Caco-2 (cell line): ENCODE measurements at regions not wholly inside any gene's neighbourhood (a gene's known extent, or its start where the extent isn't known, plus 50 kb on each side); places are given as distances from the start of the nearest gene placed in this dataset.

Source experiments
- BruUV-seq: library from RNA; stranded (reverse); fragments of 400-500 nt; replicated peaks from 2 replicates; lab custom pipeline; 2021; lab: Mats Ljungman, UMichigan
- CTCF ChIA-PET: fragments of 300-600 bp; sonication (Branson Sonifier 250); formaldehyde crosslinking; loops from one replicate; lab custom pipeline; 2022; ENCODE audit warnings: antibody characterized with exemption; lab: Charles Lee
- POLR2A ChIA-PET: fragments of 300-600 bp; sonication (Branson Sonifier 250); formaldehyde crosslinking; loops from one replicate; lab custom pipeline; 2022; ENCODE audit warnings: antibody characterized with exemption; lab: Charles Lee
- DNase-seq, 2 experiments: peaks; one replicate each; pipeline versions ENCODE4 v3.0.0 to v3.0.0-alpha.2; 2020 to 2022
- H3K27me3 ChIP-seq: replicated peaks from 2 replicates; pipeline ENCODE4 v1.6.0; 2011; ENCODE audit warnings: low read length; ENCODE audit not compliant: control insufficient read depth, insufficient read depth
- H3K36me3 ChIP-seq: 2 replicates; pipeline ENCODE4 v1.5.1; 2011; ENCODE audit warnings: low read length; ENCODE audit not compliant: control insufficient read depth, insufficient read depth
- H3K4me1 ChIP-seq: fragments of 250-450 bp; sonication (Bioruptor Pico); 2 replicates; pipeline ENCODE4 v1.5.1; 2020; ENCODE audit warnings: mild to moderate bottlenecking
- H3K4me3 ChIP-seq: 2 replicates; pipeline ENCODE4 v1.5.1; 2011; ENCODE audit warnings: low read depth, mild to moderate bottlenecking, control low read depth, low read length
- H3K9me3 ChIP-seq: fragments of 250-450 bp; sonication (Bioruptor Pico); 2 replicates; pipeline ENCODE4 v1.5.1; 2020; ENCODE audit warnings: mild to moderate bottlenecking, moderate library complexity
- H3K27ac Mint-ChIP-seq: one replicate; pipeline ENCODE4 v1.8.0; 2022; ENCODE audit warnings: mixed read lengths; ENCODE audit not compliant: unreplicated experiment
- H3K27me3 Mint-ChIP-seq: one replicate; pipeline ENCODE4 v1.8.0; 2022; ENCODE audit warnings: mixed read lengths; ENCODE audit not compliant: insufficient read depth, unreplicated experiment
- H3K36me3 Mint-ChIP-seq: one replicate; pipeline ENCODE4 v1.8.0; 2022; ENCODE audit warnings: mild to moderate bottlenecking, mixed read lengths; ENCODE audit not compliant: insufficient read depth, unreplicated experiment
- H3K4me1 Mint-ChIP-seq: one replicate; pipeline ENCODE4 v1.8.0; 2022; ENCODE audit warnings: low read depth, mixed read lengths; ENCODE audit not compliant: unreplicated experiment
- H3K4me3 Mint-ChIP-seq: one replicate; pipeline ENCODE4 v1.8.0; 2022; ENCODE audit warnings: mild to moderate bottlenecking, moderate library complexity, mixed read lengths; ENCODE audit not compliant: unreplicated experiment
- H3K9me3 Mint-ChIP-seq: one replicate; pipeline ENCODE4 v1.8.0; 2022; ENCODE audit warnings: mixed read lengths; ENCODE audit not compliant: unreplicated experiment
- CTCF ChIP-seq, 2 experiments: fragments of 200-600 bp in 1 of 2; IDR thresholded peaks; 1 replicate in 1 of 2; 2 replicates in 1 of 2; pipeline versions ENCODE4 v1.5.1 to v1.8.0; 2011 to 2022; ENCODE audit warnings: antibody characterized with exemption in 1 of 2, control low read depth in 1 of 2, inconsistent platforms in 1 of 2, low read depth in 1 of 2, low read length in 1 of 2, mild to moderate bottlenecking in 1 of 2, moderate library complexity in 1 of 2; ENCODE audit not compliant: insufficient read depth in 1 of 2, severe bottlenecking in 1 of 2, unreplicated experiment in 1 of 2
- intact Hi-C: fragments of 100-400 bp; cut with micrococcal nuclease; formaldehyde crosslinking; loops from one replicate; pipeline ENCODE4 v1.10.0; 2022; ENCODE audit not compliant: unreplicated experiment

- Histone ChIP-seq H3K36me3 (no peaks in the 10 kb centered on the region), H3K27me3 (no peaks in the 10 kb centered on the region), H3K4me3 (no peak overlapping the region), H3K4me1 (no peaks in the 10 kb centered on the region), H3K9me3 (no peaks in the 10 kb centered on the region)
- intact Hi-C loops: no loop called here
- no peaks in the 10 kb centered on the region for H3K4me1 Mint-ChIP-seq
- H3K27me3 Mint-ChIP-seq: no peaks in the 10 kb centered on the region
- DNase-seq: no peak
- no peaks in the 10 kb centered on the region for H3K36me3 Mint-ChIP-seq
- peaks cover 9% of the 10 kb centered on the region for H3K9me3 Mint-ChIP-seq
- ChIA-PET CTCF (no interaction called here), POLR2A (no interaction called here)
- TF ChIP-seq CTCF (IDR thresholded peaks at IDR 0.05; ENCODE audit: insufficient read depth in 1 of 2, low read depth in 1 of 2, low read length in 1 of 2, severe bottlenecking in 1 of 2, unreplicated experiment in 1 of 2): no peak
- BruUV-seq: no TSS peak
- no peak overlapping the region for H3K27ac Mint-ChIP-seq
- no peak overlapping the region for H3K4me3 Mint-ChIP-seq
These were observed 237.9 kb downstream of the KLHL4 start for GRCh38 chrX:87755493-87755892.

GRCh38 chrX:87788976-87789375 is 271.4 kb downstream of the KLHL4 start:
- Histone ChIP-seq H3K27me3 (no peaks in the 10 kb centered on the region), H3K36me3 (no peaks in the 10 kb centered on the region), H3K4me3 (no peak overlapping the region), H3K4me1 (no peaks in the 10 kb centered on the region), H3K9me3 (no peaks in the 10 kb centered on the region)
- Mint-ChIP-seq H3K27ac (no peak overlapping the region), H3K36me3 (no peaks in the 10 kb centered on the region), H3K4me3 (no peak overlapping the region), H3K9me3 (no peaks in the 10 kb centered on the region), H3K27me3 (no peaks in the 10 kb centered on the region), H3K4me1 (no peaks in the 10 kb centered on the region)
- POLR2A ChIA-PET: no interaction called here
- TF ChIP-seq CTCF (IDR thresholded peaks at IDR 0.05; ENCODE audit: insufficient read depth in 1 of 2, low read depth in 1 of 2, low read length in 1 of 2, severe bottlenecking in 1 of 2, unreplicated experiment in 1 of 2): no peak
- BruUV-seq: no TSS peak
- CTCF ChIA-PET: no interaction called here
- no peak for DNase-seq
- intact Hi-C loops: no loop called here

- H3K36me3 Mint-ChIP-seq: no peaks in the 10 kb centered on the region
- no peak for TF ChIP-seq CTCF (IDR thresholded peaks at IDR 0.05; ENCODE audit: insufficient read depth in 1 of 2, low read depth in 1 of 2, low read length in 1 of 2, severe bottlenecking in 1 of 2, unreplicated experiment in 1 of 2)
- no peaks in the 10 kb centered on the region for H3K4me1 Mint-ChIP-seq
- Histone ChIP-seq H3K36me3 (no peaks in the 10 kb centered on the region), H3K4me1 (no peaks in the 10 kb centered on the region), H3K9me3 (no peaks in the 10 kb centered on the region), H3K27me3 (no peaks in the 10 kb centered on the region), H3K4me3 (no peak overlapping the region)
- intact Hi-C loops: no loop called here
- peaks cover 9% of the 10 kb centered on the region for H3K9me3 Mint-ChIP-seq
- H3K4me3 Mint-ChIP-seq: no peak overlapping the region
- BruUV-seq: no TSS peak
- CTCF ChIA-PET: no interaction called here
- POLR2A ChIA-PET: no interaction called here
- H3K27ac Mint-ChIP-seq: no peak overlapping the region
- DNase-seq: no peak
- no peaks in the 10 kb centered on the region for H3K27me3 Mint-ChIP-seq
These were observed 280.4 kb downstream of the KLHL4 start for GRCh38 chrX:87798039-87798438.
